ENCODE measurements at regions not wholly inside any gene's neighbourhood (a gene's known extent, or its start where the extent isn't known, plus 50 kb on each side); places are given as distances from the start of the nearest gene placed in this dataset.

DNA sequence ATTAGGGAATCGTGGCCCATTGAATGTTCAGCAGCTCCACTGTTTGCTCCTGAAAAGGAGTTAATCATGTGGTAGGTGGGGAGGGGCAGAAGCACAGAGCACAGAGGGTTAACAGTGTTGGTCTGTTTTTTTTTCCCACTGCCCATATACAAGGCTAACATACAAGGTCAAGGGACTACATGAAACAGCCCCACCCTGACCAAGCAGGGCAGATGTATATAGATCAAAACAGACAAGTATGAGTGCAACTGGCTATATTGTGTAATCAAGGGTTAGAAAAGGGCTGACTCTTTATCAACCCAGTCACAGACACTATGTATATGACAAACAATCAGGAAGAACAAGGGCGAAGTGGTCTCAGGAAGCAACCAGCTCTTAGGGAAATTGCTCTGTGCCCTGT, 186.6 kb upstream of the CDH11 start:
- no peak for DNase-seq (ENCODE audit: low read depth)

DNA sequence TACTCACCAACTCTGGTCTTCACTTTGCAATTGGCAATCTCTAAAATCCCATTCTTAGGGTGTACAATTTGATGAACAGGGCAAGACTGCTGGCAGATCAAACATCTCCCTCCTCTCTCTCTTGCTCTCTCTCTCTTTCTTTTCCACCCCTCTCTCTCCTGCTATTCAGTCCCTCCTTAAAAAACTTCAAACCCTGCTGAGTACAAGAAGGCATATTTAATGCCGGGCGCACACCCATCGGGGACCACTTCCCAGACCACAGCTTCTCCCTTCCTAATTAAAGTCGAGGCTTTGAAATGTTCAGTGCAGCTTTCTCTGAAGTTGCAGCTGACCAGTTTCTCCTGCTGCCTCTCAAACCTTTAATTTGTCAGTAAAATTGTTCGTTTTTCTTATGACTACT, 185.4 kb upstream of the CDH11 start:
- DNase-seq (ENCODE audit: low read depth) = no peak

- no peak for DNase-seq (ENCODE audit: low read depth)
These were observed 184.9 kb upstream of the CDH11 start for GRCh38 chr16:65306722-65307121.

- no peak for DNase-seq (ENCODE audit: low read depth)
These were observed 184.4 kb upstream of the CDH11 start for GRCh38 chr16:65306300-65306699.

DNA sequence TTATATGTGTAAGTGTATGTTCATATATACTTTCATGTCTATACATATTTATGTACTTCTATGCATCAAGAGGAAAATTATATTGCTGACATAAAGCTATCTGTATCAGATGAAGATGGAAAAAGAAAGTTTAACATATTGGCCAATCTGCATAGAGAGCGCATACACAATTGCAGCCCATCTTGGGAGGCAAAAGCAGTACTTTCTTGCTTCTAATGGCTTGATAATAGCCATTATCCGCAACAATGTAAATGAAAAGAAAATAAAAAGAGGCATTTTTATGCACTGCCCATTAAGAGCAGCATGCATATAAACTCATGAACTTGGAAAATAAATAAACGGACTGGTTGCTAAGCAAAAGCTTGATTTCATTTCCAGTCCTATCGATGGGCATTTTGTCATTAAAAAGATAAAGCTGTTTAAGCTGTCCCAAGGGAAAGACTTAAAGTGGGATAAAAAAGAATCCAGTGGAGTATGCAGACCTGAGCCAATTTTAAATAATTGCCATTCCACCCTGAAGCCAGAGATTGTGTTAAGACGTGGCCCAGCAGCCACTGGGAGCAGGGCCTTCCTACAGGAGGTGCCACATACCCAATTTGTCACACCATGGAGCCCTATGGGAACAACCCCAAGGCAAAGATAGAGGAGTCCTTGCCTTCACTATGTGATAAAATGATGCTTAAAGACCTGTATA, 183.6 kb upstream of the CDH11 start:
- DNase-seq (ENCODE audit: low read depth) = no peak

DNA sequence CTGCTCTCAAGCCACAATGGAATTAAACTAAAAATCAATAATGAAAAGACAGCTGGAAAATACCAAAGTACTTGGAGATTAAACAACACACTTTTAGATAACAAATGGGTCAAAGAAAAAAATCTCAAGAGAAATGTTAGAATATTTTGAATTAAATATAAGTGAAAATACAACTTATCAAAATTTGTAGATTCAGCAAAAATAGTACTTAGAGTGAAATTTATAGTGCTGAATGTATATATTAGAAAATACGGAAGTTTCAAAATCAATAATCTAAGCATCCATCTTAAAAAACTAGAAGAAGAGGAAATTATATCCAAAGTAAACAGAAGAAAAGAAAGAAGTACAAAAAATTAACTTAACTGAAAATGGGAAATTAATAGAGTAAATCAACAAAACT, 179.2 kb upstream of the CDH11 start:
- no peak for DNase-seq (ENCODE audit: low read depth)

DNA sequence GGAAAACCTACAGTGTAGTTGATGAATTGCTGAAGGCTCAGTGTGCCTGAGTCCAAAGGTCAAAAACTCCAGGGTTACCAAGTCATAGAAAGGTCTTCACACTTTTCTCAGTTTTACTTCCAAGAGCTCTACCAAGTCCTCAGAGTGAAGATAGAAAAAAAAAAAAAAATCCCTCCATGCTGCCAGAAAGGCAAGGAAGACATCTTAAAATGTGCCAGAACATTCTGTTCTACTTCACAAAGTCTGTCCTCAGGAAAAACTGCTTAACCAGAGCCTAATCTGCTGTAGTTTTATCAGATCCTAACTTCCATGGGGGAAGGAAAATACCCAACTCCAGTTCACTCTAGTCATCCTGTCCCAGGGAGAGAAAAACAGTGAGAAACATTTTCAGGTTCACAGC, 175.6 kb upstream of the CDH11 start:
- no peak for DNase-seq (ENCODE audit: low read depth)

- DNase-seq (ENCODE audit: low read depth) = no peak
These were observed 173.7 kb upstream of the CDH11 start for GRCh38 chr16:65295527-65295926.

DNA sequence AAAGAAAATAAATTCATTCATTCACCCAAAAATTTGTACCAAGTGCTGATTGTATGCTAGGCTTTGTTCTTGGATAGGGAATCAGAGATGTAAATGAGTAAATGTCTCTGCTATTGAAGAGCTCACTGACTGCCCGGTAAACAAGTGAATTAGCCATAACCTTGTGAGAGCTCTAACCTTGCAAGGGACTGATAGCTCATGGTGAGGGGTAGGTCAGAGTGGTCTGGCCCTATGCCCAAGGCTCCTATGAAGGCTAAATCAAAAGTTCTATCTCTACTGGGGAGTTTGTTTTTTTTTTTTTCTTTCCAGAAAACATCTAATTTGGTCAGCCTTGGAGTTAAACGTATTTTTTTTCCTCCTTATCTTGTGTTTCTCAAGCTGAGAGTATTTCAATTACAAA, 172.8 kb upstream of the CDH11 start:
- no peak for DNase-seq (ENCODE audit: low read depth)

- DNase-seq (ENCODE audit: low read depth) = no peak
These were observed 172.3 kb upstream of the CDH11 start for GRCh38 chr16:65294165-65294564.

DNA sequence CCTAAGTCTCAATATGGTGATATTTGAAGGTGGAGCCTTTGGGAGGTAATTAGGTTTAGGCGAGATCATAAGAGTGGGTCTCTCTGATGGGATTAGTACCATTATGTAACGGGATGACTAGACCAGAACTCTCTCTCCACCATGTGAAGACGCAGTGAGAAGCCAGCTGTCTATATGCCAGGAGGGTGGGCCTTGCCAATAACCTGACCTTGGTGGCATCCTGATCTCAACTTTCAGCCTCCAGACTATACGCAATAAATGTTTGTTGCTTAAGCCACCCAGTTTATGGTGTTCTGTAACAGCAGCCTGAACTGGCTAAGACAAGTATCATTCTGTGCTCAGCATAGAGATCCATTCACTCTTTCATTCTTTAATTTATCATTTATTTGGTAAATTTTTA, 167.2 kb upstream of the CDH11 start:
- no peak for DNase-seq (ENCODE audit: low read depth)

DNA sequence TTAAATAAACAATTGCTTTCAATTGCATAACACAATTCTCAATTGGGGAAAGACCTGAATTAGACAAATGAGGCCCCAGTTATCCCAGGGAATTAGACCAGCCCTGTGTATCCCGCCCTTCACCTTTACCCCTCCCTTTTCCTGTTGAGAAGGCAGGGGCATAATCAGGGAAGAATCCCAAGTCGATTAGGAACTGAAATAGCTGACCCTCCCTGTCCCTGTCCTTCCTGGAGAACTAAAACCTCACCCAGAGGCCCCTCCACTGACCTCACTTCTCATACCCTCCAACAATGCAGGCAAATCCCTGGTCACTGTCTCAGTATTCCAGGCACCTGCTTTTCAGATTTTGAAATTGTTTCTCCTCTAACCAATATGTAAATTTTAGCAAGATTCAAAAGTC, 165.4 kb upstream of the CDH11 start:
- no peak for DNase-seq (ENCODE audit: low read depth)

DNA sequence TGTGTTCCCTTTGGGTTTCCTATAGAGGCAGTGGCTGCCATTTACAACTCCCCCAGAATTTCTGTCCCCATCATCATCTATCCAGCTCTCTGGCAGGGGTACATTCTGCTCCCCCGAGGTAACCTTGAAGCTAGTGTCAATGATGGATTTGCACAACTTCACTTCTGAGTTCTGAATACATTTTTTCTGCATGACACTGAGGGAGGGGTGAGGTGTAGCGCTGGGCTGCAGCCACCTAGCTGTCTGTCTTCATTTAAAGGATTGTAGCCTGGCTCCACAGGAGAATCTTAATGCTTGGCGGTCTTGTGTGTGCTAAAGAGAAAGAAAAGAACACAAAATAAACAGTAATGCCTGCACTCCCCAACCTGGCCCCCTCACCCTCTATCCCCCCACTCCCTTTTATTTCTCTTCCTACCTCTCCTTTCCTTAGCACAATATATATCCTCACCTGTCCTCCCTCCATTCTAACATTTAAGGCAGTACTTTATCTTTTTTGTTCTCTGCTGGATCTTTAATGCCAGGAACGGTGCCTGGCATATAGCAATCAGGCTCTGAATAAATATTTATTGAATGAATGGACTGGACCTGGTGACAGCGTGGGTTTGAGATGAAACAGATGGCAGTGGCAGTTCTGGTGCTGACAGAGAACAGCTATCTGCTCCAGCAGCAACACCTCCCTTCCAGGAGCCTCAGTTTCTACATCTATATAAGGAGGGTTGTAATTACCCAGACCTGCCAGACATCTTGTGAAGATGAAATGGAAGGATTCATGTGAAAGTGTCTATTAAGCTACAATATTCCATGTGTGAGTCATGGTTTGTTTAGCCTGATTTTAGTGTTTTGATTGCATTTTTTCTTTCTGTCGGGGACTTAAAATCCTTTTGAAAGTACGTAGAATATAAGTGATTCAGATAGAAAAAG, 163.5 kb upstream of the CDH11 start:
- DNase-seq (ENCODE audit: low read depth) = no peak

DNA sequence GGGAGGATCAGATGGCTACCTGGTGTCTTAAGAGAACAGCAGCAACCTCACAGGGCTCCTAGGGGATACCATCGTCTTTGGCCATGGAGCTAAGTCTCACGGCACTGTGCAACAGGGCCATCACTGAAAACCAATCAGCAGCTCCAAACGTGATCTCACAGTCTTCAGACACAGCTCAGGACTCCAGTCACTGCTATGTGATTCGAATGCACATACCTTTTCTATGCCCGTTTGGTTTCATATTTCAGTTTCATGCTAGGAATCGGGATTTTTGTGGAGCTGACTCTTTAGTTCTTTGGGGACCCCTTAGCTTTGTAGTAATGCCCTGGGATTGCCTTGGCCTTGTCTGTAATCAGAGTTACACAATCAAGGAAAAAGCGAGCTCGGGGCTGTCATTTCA, 162.8 kb upstream of the CDH11 start:
- no peak for DNase-seq (ENCODE audit: low read depth)

- DNase-seq (ENCODE audit: low read depth) = no peak
These were observed 161.4 kb upstream of the CDH11 start for GRCh38 chr16:65283181-65283651.

DNA sequence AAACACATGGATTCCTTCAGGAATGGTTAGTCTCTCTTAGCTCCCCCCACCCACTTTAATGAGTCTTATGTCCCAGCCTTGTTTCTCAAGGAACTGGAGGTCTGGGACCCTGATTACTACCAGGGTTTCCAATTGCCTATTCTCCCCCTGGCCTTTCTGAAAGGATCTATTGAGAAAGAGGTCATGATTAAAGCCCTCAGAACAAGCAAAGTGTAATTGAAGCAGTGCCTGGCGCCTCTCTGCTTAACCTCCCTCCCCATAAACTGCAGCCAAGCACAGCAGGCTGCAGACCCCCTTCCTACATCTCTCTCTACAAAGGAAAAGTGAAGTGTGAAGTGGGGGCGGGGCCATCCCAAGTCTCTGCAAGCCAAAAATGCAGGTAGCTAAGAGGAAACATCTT, 159.7 kb upstream of the CDH11 start:
- DNase-seq (ENCODE audit: low read depth) = no peak

DNA sequence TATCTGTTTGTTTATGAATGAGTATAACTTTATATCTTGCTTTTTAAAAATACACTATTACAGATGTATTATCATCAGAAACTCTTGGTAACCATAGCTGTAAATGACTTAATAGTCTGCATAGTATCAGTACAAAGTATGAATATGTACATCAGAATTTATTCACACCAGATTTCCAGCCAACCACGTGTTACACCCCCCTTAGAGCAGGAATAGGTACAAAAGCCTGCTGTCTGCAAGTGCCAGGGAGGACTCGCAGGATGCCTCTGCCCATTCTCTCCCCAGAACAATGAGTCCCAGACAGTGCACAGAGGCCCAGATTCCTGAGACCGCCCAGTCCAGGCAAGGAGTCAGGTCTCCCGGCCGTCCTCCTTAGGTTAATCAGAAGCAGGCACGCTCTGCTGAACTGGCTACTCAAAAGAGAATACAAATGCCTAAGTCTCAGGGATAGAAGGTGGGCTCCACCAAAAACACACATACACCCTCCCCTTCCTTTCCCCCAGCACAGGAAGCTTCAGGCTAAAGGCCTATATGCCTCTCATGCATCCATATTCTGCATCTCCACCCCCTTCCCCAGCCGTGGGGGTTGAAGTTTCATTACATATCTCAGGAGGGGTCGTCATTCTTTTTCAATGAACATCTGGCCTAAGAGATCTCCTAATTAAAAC, 159.1 kb upstream of the CDH11 start:
- no peak for DNase-seq (ENCODE audit: low read depth)

- DNase-seq (ENCODE audit: low read depth) = no peak
These were observed 157.7 kb upstream of the CDH11 start for GRCh38 chr16:65279576-65279975.

DNA sequence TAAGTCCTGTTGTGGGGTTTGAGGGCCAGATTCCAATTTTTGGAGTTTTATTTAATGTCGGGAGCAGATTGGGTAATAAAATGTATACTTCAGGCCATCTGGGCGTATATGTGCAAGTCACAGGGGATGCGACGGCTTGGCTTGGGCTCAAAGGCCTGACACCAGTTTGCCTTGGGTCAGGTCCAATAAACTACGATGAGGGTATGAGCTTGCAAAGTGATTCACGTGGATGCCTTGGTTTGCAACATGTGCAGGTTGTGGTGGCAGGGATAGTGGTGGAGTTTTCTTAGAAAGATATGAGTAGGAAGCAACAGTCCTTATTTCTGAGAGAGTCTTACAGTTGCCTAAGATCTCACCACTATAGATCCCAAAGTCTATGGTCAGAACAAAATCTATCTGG, 157.0 kb upstream of the CDH11 start:
- no peak for DNase-seq (ENCODE audit: low read depth)

- no peak for DNase-seq (ENCODE audit: low read depth)
These were observed 152.7 kb upstream of the CDH11 start for GRCh38 chr16:65274566-65274965.

- no peak for DNase-seq (ENCODE audit: low read depth)
These were observed 151.0 kb upstream of the CDH11 start for GRCh38 chr16:65272699-65273414.

- DNase-seq (ENCODE audit: low read depth) = no peak
These were observed 150.1 kb upstream of the CDH11 start for GRCh38 chr16:65271996-65272395.
